Activated naive CD4-positive, alpha-beta T cell treated with anti-CD3 and anti-CD28 coated beads, Interleukin-2, amount 50 U/mL, for 24 hours (primary cell): ENCODE measurements at regions not wholly inside any gene's neighbourhood (a gene's known extent, or its start where the extent isn't known, plus 50 kb on each side); places are given as distances from the start of the nearest gene placed in this dataset.

Source experiments
- H3K27ac Mint-ChIP-seq: one replicate; pipeline ENCODE4 v1.8.0; 2021; ENCODE audit warnings: mild to moderate bottlenecking, mixed read lengths
- H3K27me3 Mint-ChIP-seq: one replicate; pipeline ENCODE4 v1.8.0; 2021; ENCODE audit warnings: mixed read lengths
- H3K36me3 Mint-ChIP-seq: one replicate; pipeline ENCODE4 v1.8.0; 2021; ENCODE audit warnings: mixed read lengths
- H3K4me1 Mint-ChIP-seq: one replicate; pipeline ENCODE4 v1.8.0; 2021; ENCODE audit warnings: mixed read lengths
- H3K4me3 Mint-ChIP-seq: one replicate; pipeline ENCODE4 v1.8.0; 2021; ENCODE audit warnings: mild to moderate bottlenecking, mixed read lengths
- H3K9me3 Mint-ChIP-seq: one replicate; pipeline ENCODE4 v1.8.0; 2021; ENCODE audit warnings: mixed read lengths

DNA sequence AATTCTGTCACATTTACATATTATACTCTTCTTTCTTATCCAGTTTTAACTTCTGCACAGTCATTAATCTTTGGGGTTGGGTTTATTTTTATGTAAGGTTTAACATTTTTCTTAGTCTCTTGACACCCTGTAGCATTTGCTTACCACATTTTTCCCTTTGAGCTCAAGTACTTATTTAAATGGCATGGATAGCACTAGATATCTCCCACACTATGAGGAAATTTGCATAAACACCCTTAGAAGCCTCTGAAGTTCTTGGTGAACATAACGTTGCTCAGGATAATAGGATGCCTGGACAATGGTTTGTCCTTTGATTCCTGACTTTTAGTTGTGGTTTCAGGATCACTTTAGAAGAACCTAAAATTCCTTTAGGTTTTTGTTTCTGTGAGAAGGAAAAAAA is 338.9 kb downstream of the PCDH17 start:
- Mint-ChIP-seq H3K36me3 (no peaks in the 10 kb centered on the region), H3K4me3 (no peak overlapping the region), H3K27me3 (no peaks in the 10 kb centered on the region), H3K4me1 (no peaks in the 10 kb centered on the region), H3K9me3 (peaks cover 27% of the 10 kb centered on the region), H3K27ac (no peak overlapping the region)

DNA sequence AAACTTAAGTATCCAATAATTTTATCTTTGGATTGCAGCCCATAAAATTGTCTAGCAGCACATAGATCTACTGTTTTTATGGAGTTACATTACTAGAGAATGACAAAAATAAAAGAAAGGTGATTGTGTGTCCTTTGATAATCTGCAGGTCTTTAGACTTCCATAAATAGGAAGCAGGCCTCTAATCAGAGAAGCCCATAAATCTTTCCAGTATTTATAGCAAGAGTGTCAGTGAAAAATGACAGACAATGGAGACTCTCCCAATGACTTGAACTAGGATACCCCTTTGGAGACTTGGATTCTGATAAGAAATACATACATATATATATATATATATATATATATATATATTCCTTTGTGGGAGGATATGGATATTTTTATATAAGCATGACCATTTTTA is 351.2 kb downstream of the PCDH17 start:
- H3K36me3 Mint-ChIP-seq, result no peaks in the 10 kb centered on the region
- peaks cover 5% of the 10 kb centered on the region for H3K9me3 Mint-ChIP-seq
- no peak overlapping the region for H3K27ac Mint-ChIP-seq
- H3K4me3 Mint-ChIP-seq, result no peak overlapping the region
- no peaks in the 10 kb centered on the region for H3K27me3 Mint-ChIP-seq
- H3K4me1 Mint-ChIP-seq, result no peaks in the 10 kb centered on the region

DNA sequence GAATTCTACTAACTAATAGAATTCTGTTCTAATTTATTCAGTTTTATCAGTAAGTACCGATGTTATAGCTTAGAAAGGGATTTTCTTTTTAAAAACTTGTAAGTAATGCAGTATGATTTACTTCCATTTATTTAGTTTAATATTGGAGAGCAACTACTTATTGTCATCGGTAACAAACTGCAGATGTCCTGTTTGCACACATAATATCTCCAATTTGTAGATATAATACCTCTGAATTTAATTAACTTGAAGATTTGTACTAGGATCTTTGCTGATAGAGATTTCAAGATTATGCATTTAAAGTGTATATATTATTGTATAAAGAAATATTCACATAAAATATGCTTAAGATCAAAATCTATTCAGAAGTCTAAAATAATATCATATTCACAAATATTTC is 356.7 kb downstream of the PCDH17 start:
- H3K27ac Mint-ChIP-seq, result no peak overlapping the region
- no peaks in the 10 kb centered on the region for H3K27me3 Mint-ChIP-seq
- no peaks in the 10 kb centered on the region for H3K36me3 Mint-ChIP-seq
- H3K4me1 Mint-ChIP-seq, result no peaks in the 10 kb centered on the region
- peaks cover 4% of the 10 kb centered on the region for H3K9me3 Mint-ChIP-seq
- H3K4me3 Mint-ChIP-seq, result no peak overlapping the region

DNA sequence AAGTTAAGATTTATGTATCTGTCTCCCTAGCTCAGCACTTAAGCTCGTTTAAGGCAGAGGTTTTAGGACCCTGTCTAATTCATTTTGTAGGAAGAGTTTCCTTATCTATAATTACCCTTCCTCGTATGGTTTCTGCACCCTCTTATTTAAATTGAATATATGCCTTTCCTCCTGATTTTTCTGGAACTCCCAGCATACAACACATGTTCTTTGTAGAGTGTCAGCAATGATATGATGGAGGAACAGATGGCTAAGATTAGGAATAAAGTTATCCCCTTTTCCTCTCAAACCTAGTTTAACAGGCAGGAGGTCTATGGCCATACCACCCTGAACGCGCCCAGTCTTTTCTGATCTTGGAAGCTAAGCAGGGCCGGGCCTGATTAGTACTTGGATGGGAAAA is 359.5 kb downstream of the PCDH17 start:
- H3K27me3 Mint-ChIP-seq, result no peaks in the 10 kb centered on the region
- no peaks in the 10 kb centered on the region for H3K9me3 Mint-ChIP-seq
- H3K36me3 Mint-ChIP-seq, result no peaks in the 10 kb centered on the region
- H3K4me3 Mint-ChIP-seq, result no peak overlapping the region
- H3K4me1 Mint-ChIP-seq, result no peaks in the 10 kb centered on the region
- H3K27ac Mint-ChIP-seq, result no peak overlapping the region

DNA sequence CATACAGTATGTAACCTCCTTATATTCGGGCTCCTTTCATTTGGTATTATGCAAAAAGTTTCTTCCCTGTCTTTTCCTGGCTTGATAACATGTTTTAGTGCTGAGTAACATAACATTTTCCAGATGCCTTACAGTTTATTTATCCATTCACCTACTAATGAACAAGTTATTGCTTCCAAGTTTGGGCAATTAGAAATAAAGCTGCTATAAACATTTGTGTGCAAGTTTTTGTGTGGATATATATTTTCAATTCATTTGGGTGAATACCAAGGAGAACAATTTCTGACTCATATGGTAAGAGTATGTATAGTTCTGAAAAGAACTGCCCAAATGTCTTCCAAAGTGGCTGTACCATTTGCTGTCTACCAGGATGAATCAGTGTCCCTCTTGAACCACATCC is 360.9 kb downstream of the PCDH17 start:
- Mint-ChIP-seq H3K27ac (no peak overlapping the region), H3K36me3 (no peaks in the 10 kb centered on the region), H3K9me3 (no peaks in the 10 kb centered on the region), H3K27me3 (no peaks in the 10 kb centered on the region), H3K4me1 (no peaks in the 10 kb centered on the region), H3K4me3 (no peak overlapping the region)

DNA sequence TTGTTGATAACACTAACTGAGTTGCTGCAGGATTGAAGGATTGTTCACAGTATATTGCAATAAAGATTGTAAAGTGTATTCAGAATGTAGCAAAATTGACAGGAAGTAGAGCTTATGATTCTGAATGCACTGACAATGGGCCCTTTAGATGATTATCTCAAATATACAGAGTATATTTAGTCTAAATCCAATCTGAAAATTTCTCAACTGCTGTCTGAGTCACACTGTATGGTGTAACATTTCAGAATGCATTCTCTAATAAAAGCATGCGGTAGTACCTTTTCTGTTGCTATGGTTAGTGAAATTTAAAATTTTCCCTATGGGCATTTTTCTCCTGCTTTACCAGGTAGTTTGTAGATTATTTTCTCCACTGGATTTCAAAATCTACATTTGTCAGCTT is 365.2 kb downstream of the PCDH17 start:
- no peaks in the 10 kb centered on the region for H3K27me3 Mint-ChIP-seq
- no peak overlapping the region for H3K4me3 Mint-ChIP-seq
- peaks cover 8% of the 10 kb centered on the region for H3K9me3 Mint-ChIP-seq
- no peaks in the 10 kb centered on the region for H3K4me1 Mint-ChIP-seq
- H3K27ac Mint-ChIP-seq, result no peak overlapping the region
- peaks cover 3% of the 10 kb centered on the region for H3K36me3 Mint-ChIP-seq

DNA sequence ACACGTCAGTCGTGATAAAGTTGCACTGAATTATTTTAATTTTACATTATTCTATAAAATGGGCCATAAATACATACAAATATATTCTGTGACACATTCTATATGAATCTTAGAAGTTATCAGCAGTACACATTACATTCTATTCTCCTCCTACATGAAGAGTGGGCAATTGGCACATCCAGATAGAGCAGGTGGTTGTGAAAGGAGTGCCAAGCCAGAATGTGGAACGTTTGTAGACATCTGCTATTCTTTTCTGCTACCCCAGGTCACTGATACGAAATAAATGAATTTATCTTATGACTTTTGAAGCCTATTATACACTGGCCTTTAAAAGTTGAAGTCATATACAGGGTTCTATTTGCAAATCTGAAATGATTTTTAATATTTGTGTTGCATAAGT is 373.2 kb downstream of the PCDH17 start:
- Mint-ChIP-seq H3K27me3 (no peaks in the 10 kb centered on the region), H3K4me3 (no peak overlapping the region), H3K27ac (no peak overlapping the region), H3K36me3 (no peaks in the 10 kb centered on the region), H3K4me1 (no peaks in the 10 kb centered on the region), H3K9me3 (peaks cover 13% of the 10 kb centered on the region)

DNA sequence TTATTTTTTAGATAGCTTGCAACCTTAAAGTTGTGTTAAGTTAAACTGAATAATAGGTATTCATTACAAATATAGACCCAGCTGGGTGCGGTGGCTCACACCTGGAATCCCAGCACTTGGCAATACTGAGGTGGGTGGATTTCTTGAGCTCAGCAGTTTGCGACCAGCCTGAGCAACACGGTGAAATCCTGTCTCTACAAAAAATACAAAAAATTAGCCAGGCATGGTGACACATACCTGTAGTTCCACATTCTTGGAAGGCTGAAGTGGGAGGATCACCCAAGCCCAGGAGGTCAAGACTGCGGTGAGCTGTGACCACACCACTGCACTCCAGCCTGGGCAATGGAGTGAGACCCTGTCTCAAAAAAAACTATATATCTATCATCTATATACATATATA is 386.5 kb downstream of the PCDH17 start:
- Mint-ChIP-seq H3K36me3 (no peaks in the 10 kb centered on the region), H3K9me3 (peaks cover 11% of the 10 kb centered on the region), H3K4me1 (no peaks in the 10 kb centered on the region), H3K27ac (no peak overlapping the region), H3K4me3 (no peak overlapping the region), H3K27me3 (no peaks in the 10 kb centered on the region)

DNA sequence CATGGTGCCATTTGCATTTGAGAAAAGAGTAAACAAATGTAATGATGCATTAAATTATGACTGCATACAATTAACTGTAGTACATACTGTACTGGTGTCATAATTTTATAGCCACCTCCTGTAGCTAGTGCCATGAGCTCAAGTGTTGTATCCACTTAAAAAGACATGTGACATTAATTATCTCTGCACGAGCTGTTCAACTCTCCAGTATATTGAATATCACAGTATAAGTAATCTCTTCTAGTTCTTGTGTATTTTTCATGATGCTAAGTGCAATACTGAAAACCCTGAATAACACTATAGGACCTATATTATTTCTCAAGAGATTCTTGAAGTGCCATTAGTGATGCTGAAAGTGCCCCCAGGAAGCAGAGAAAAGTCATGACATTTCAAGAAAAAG is 387.3 kb downstream of the PCDH17 start:
- H3K27ac Mint-ChIP-seq, result no peak overlapping the region
- no peaks in the 10 kb centered on the region for H3K36me3 Mint-ChIP-seq
- no peaks in the 10 kb centered on the region for H3K4me1 Mint-ChIP-seq
- no peaks in the 10 kb centered on the region for H3K27me3 Mint-ChIP-seq
- H3K9me3 Mint-ChIP-seq, result peaks cover 11% of the 10 kb centered on the region
- no peak overlapping the region for H3K4me3 Mint-ChIP-seq

DNA sequence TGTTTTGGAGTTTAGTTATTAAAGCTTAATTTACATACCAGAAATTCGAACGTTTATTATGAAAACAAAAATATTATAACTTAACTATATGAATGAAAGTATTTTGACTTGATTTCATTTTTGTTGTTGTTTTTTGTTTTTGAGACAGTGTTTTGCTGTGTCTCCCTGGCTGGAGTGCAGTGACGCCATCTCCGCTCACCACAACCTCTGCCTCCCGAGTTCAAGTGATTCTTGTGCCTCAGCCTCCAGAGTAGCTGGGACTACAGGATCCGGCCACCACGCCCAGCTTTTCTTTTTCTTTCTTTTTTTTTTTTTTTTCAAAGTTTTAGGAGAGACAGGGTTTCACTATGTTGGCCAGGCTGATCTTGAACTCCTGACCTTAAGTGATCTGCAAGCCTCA is 392.6 kb downstream of the PCDH17 start:
- Mint-ChIP-seq H3K4me1 (no peaks in the 10 kb centered on the region), H3K27ac (no peak overlapping the region), H3K9me3 (peaks cover 6% of the 10 kb centered on the region), H3K4me3 (no peak overlapping the region), H3K27me3 (no peaks in the 10 kb centered on the region), H3K36me3 (no peaks in the 10 kb centered on the region)

DNA sequence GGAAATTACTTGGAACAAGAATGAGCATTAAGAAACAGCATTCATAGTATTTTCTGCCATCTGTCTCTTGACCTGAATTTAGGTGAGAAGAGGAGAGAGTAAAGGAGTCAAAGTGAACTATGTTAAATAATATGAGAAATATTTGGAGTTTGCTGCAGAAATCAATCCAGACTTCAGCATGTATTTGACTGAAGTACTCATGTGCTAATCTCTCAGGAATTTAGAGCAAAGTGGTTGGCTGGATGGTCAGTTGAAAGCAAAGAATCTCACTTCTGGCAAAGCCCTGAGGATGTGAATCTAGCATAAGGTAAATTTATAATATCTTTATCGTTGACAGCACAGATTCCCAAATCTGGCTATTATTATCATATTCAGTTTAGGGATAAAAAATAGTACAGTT is 394.3 kb downstream of the PCDH17 start:
- Mint-ChIP-seq H3K4me1 (no peaks in the 10 kb centered on the region), H3K36me3 (no peaks in the 10 kb centered on the region), H3K27ac (no peak overlapping the region), H3K27me3 (no peaks in the 10 kb centered on the region), H3K4me3 (no peak overlapping the region), H3K9me3 (peaks cover 6% of the 10 kb centered on the region)

DNA sequence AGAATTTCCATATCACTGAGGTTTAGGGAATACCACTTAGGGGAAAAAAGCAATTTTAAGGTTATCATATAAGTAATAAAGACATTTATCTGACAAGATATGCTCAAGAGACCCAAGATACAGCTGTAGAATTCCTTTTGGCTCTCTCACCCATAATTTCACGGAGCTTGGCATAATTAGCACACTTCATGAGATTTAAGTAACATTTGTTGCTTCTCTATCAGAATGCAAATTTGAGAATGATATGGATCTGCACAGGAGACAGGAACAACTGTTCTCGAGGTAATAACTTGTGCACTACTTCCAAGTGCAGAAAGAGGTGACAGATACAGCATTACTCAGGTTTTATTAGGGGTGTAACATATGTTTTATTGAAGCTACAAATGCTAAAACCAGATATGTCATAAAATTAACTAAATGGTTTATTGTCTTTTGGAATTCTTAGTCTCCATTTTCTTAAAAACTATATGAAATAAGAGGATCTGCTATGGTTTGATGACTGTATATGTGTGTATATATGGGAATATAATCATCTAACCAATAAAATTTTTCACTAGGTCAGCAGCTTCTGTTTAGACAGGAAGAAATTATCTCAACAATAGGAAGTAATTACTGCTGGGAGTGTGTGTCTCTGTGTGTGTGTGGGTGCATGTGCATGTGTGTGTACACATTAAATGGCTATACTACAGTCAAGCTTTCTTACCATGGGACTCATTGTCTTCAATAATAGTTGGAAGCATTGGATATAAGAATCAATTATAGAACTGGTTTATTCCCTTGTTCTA is 401.3 kb downstream of the PCDH17 start:
- Mint-ChIP-seq H3K36me3 (no peaks in the 10 kb centered on the region), H3K27me3 (no peaks in the 10 kb centered on the region), H3K9me3 (no peaks in the 10 kb centered on the region), H3K4me3 (no peak overlapping the region), H3K27ac (no peak overlapping the region), H3K4me1 (no peaks in the 10 kb centered on the region)

DNA sequence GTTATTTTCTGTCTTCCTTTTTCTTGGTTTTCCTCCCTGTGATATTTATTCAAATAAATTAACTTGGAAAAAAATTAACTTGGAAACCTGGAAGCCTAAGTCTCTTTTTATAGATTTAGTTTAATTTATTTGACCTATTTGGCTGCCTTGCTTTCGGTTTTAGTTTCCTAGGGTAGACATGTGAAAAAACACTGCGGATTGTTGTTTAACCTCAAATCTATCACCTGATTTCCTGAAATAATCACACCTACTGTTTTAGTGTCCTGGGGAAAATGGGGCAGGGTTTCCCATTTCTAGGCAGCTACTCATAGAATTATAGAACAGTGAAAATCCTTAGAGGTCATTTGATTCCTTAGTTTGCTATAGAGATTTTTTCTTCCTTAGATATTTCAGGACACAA is 412.4 kb downstream of the PCDH17 start:
- Mint-ChIP-seq H3K4me1 (no peaks in the 10 kb centered on the region), H3K27ac (no peak overlapping the region), H3K4me3 (no peak overlapping the region), H3K36me3 (no peaks in the 10 kb centered on the region), H3K27me3 (no peaks in the 10 kb centered on the region), H3K9me3 (peaks cover 6% of the 10 kb centered on the region)

DNA sequence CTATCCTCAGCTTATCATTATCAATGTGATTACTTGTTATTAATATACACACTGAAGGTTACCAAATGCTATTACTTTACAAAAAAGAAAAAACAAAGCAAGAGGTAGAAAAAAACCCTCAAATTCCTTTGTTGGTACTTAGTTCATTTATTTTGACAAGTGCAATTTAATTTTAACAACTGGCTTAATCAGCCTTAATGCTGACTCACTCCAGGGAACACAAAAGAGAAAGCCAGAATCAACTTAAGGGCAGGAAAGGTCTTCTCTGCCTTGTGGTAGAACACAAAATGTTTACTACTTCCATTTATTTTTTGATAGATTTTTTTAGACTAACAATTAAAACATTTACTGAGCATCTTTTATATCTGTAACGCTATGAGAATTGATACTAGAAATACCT is 417.1 kb downstream of the PCDH17 start:
- H3K4me3 Mint-ChIP-seq, result no peak overlapping the region
- no peak overlapping the region for H3K27ac Mint-ChIP-seq
- no peaks in the 10 kb centered on the region for H3K36me3 Mint-ChIP-seq
- H3K27me3 Mint-ChIP-seq, result no peaks in the 10 kb centered on the region
- H3K9me3 Mint-ChIP-seq, result no peaks in the 10 kb centered on the region
- no peaks in the 10 kb centered on the region for H3K4me1 Mint-ChIP-seq

DNA sequence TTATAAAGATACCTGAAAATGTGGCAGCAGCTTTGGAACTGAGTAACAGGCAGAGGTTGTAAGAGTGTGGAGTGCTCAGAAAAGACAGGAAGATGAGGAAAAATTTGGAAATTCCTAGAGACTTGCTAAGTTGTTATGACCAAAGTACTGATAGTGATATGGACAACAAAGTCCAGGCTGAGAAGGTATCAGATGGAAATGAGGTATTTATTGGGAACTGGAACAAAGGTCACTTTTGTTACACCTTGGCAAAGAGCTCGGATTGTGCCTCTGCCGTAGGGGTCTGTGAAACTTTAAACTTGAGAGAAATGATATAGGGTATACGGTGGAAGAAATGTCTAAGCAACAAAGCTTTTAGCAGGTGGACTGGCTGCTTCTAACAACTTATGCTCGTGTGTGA is 419.9 kb downstream of the PCDH17 start:
- Mint-ChIP-seq H3K27me3 (no peaks in the 10 kb centered on the region), H3K36me3 (no peaks in the 10 kb centered on the region), H3K27ac (no peak overlapping the region), H3K9me3 (no peaks in the 10 kb centered on the region), H3K4me1 (no peaks in the 10 kb centered on the region), H3K4me3 (no peak overlapping the region)

DNA sequence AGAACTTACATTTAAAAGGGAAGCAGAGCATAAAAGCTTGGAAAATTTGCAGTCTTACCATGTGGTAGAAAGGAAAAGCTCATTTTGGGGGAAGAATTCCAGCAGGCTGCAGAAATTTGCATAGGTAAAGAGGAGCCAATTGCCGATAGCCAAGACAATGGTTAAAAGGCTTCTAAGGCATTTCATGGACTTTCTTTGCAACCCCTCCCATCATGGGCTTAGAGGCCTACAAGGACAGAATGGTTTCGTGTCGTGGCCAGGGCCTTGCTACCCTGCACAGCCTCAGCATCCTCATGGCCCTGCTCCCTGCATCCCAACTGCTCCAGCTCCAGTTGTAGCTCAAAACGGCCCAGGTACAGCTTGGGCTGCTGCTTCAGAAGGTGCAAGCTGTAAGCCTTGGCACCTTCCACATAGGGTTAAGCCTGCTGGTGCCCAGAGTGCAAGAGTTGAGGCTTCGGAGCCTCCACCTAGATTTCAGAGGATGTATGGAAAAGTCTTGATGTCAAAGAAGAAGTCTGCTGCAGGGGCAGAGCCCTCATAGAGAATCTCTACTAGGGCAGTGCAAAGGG is 420.3 kb downstream of the PCDH17 start:
- Mint-ChIP-seq H3K36me3 (no peaks in the 10 kb centered on the region), H3K9me3 (no peaks in the 10 kb centered on the region), H3K27ac (no peak overlapping the region), H3K4me3 (no peak overlapping the region), H3K4me1 (no peaks in the 10 kb centered on the region), H3K27me3 (no peaks in the 10 kb centered on the region)

DNA sequence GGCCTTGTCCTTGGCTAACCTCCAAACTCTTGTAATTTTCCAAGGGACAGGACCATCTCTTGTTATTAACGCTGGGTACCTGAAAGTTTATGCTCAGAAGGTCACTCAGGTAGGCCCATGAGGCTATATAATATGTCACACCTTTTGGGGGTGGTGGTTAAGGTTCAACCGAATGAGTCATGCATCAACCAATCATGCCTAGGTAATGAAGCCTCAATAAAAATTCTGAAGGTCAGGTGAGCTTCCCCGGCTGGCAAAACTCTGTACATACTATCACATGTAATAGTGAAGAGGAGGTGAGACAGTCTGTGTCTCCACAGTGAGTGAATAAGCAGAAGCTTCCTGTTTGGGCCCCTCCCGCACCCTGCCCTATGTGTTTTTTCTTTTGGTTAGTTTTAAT is 424.9 kb downstream of the PCDH17 start:
- Mint-ChIP-seq H3K36me3 (no peaks in the 10 kb centered on the region), H3K4me3 (no peak overlapping the region), H3K27ac (no peak overlapping the region), H3K9me3 (no peaks in the 10 kb centered on the region), H3K27me3 (no peaks in the 10 kb centered on the region), H3K4me1 (no peaks in the 10 kb centered on the region)
